H9 (cell line): ENCODE measurements at regions not wholly inside any gene's neighbourhood (a gene's known extent, or its start where the extent isn't known, plus 50 kb on each side); places are given as distances from the start of the nearest gene placed in this dataset.

Experiments
- DNase-seq: peaks from one replicate; pipeline ENCODE4 v3.0.0-alpha.2; 2017
- H2AFZ ChIP-seq: one replicate; pipeline ENCODE4 v1.6.1; 2013; ENCODE audit warnings: mild to moderate bottlenecking, low read length, control low read depth, moderate library complexity
- H2AK5ac ChIP-seq: 2 replicates; pipeline ENCODE4 v1.6.1; 2013; ENCODE audit warnings: low read length, control low read depth, mixed read lengths; ENCODE audit not compliant: insufficient read length
- H2BK120ac ChIP-seq: one replicate; pipeline ENCODE4 v1.6.1; 2013; ENCODE audit warnings: low read depth, mild to moderate bottlenecking, low read length, control low read depth, inconsistent platforms; ENCODE audit not compliant: poor library complexity, severe bottlenecking
- H2BK12ac ChIP-seq: 2 replicates; pipeline ENCODE4 v1.6.1; 2013; ENCODE audit warnings: low read length, control low read depth, mixed read lengths, low read depth; ENCODE audit not compliant: insufficient read length
- H2BK15ac ChIP-seq: 2 replicates; pipeline ENCODE4 v1.6.1; 2013; ENCODE audit warnings: low read depth, low read length, control low read depth
- H2BK20ac ChIP-seq: one replicate; pipeline ENCODE4 v1.6.1; 2013; ENCODE audit warnings: low read depth, mild to moderate bottlenecking, low read length, control low read depth, inconsistent platforms; ENCODE audit not compliant: poor library complexity, severe bottlenecking
- H2BK5ac ChIP-seq: 2 replicates; pipeline ENCODE4 v1.6.1; 2013; ENCODE audit warnings: low read length, control low read depth, mixed read lengths; ENCODE audit not compliant: insufficient read length
- H3K14ac ChIP-seq: 2 replicates; pipeline ENCODE4 v1.6.1; 2013; ENCODE audit warnings: low read length, control low read depth; ENCODE audit not compliant: insufficient read depth
- H3K18ac ChIP-seq: 2 replicates; pipeline ENCODE4 v1.6.1; 2013; ENCODE audit warnings: low read depth, mild to moderate bottlenecking, mixed read lengths, low read length, control low read depth; ENCODE audit not compliant: insufficient read length
- H3K23ac ChIP-seq: 2 replicates; pipeline ENCODE4 v1.6.1; 2013; ENCODE audit warnings: low read length, control low read depth, mixed read lengths, low read depth; ENCODE audit not compliant: insufficient read length
- H3K23me2 ChIP-seq: 2 replicates; pipeline ENCODE4 v1.6.1; 2013; ENCODE audit warnings: low read depth, mild to moderate bottlenecking, mixed read lengths, low read length, control low read depth; ENCODE audit not compliant: insufficient read length, poor library complexity, severe bottlenecking
- H3K27ac ChIP-seq: 2 replicates; pipeline ENCODE4 v1.5.1; 2013; ENCODE audit warnings: low read length, control low read depth, mixed read lengths, low read depth; ENCODE audit not compliant: insufficient read length
- H3K27me3 ChIP-seq: 2 replicates; pipeline ENCODE4 v1.6.1; 2013; ENCODE audit warnings: low read length, control low read depth, inconsistent platforms; ENCODE audit not compliant: insufficient read depth
- H3K4ac ChIP-seq: 2 replicates; pipeline ENCODE4 v1.6.1; 2013; ENCODE audit warnings: low read depth, mild to moderate bottlenecking, control low read depth, inconsistent platforms, low read length, moderate library complexity
- H3K4me1 ChIP-seq: 2 replicates; pipeline ENCODE4 v1.6.1; 2013; ENCODE audit warnings: low read length, control low read depth, inconsistent platforms; ENCODE audit not compliant: insufficient read depth
- H3K4me2 ChIP-seq: 2 replicates; pipeline ENCODE4 v1.6.1; 2013; ENCODE audit warnings: low read length, control low read depth, mixed read lengths; ENCODE audit not compliant: insufficient read length, insufficient read depth
- H3K56ac ChIP-seq: 2 replicates; pipeline ENCODE4 v1.6.1; 2013; ENCODE audit warnings: low read depth, mild to moderate bottlenecking, mixed read lengths, low read length, control low read depth; ENCODE audit not compliant: insufficient read length
- H3K79me1 ChIP-seq: 2 replicates; pipeline ENCODE4 v1.6.1; 2013; ENCODE audit warnings: low read depth, mild to moderate bottlenecking, moderate library complexity, low read length, control low read depth, inconsistent platforms; ENCODE audit not compliant: insufficient read depth, poor library complexity, severe bottlenecking
- H3K79me2 ChIP-seq: 2 replicates; pipeline ENCODE4 v1.6.1; 2013; ENCODE audit warnings: low read length, control low read depth, inconsistent platforms; ENCODE audit not compliant: insufficient read depth
- H3K9ac ChIP-seq: 2 replicates; pipeline ENCODE4 v1.6.1; 2013; ENCODE audit warnings: low read length, control low read depth, mixed read lengths; ENCODE audit not compliant: insufficient read length; ENCODE audit errors: extremely low read depth
- H3K9me3 ChIP-seq: one replicate; pipeline ENCODE4 v1.6.1; 2013; ENCODE audit warnings: low read depth, low read length, inconsistent platforms; ENCODE audit not compliant: control insufficient read depth
- H3T11ph ChIP-seq: one replicate; pipeline ENCODE4 v1.6.1; 2013; ENCODE audit warnings: mild to moderate bottlenecking, low read length, control low read depth, inconsistent platforms
- H4K20me1 ChIP-seq: one replicate; pipeline ENCODE4 v1.6.1; 2013; ENCODE audit not compliant: control insufficient read depth, insufficient read length, insufficient read depth
- H4K5ac ChIP-seq: 2 replicates; pipeline ENCODE4 v1.6.1; 2013; ENCODE audit warnings: low read depth, mild to moderate bottlenecking, mixed read lengths, low read length, control low read depth; ENCODE audit not compliant: insufficient read length
- H4K8ac ChIP-seq: replicated peaks from 2 replicates; pipeline ENCODE4 v1.6.1; 2013; ENCODE audit warnings: low read length, control low read depth, mixed read lengths, low read depth; ENCODE audit not compliant: insufficient read length
- H4K91ac ChIP-seq: 2 replicates; pipeline ENCODE4 v1.6.1; 2013; ENCODE audit warnings: low read depth, mild to moderate bottlenecking, moderate library complexity, mixed read lengths, low read length, control low read depth; ENCODE audit not compliant: insufficient read length
- H3K27ac Mint-ChIP-seq, 3 experiments: 2 replicates in 2 of 3; 3 replicates in 1 of 3; pipeline ENCODE4 v1.8.0; 2020 to 2021; ENCODE audit warnings: mixed read lengths in 3 of 3, mild to moderate bottlenecking in 1 of 3, moderate library complexity in 1 of 3
- H3K27me3 Mint-ChIP-seq: 2 replicates; pipeline ENCODE4 v1.8.0; 2021; ENCODE audit warnings: low read depth, mild to moderate bottlenecking, moderate library complexity, mixed read lengths
- H3K36me3 Mint-ChIP-seq, 3 experiments: 2 replicates in 2 of 3; 3 replicates in 1 of 3; pipeline ENCODE4 v1.8.0; 2020 to 2021; ENCODE audit warnings: low read depth in 3 of 3, mixed read lengths in 3 of 3; ENCODE audit not compliant: insufficient read depth in 1 of 3
- H3K4me1 Mint-ChIP-seq, 2 experiments: 2 replicates each; pipeline ENCODE4 v1.8.0; 2020; ENCODE audit warnings: mixed read lengths in 2 of 2
- H3K4me3 Mint-ChIP-seq, 2 experiments: 2 replicates in 1 of 2; 3 replicates in 1 of 2; pipeline ENCODE4 v1.8.0; 2020 to 2021; ENCODE audit warnings: mild to moderate bottlenecking in 2 of 2, mixed read lengths in 2 of 2, moderate library complexity in 1 of 2
- H3K9me3 Mint-ChIP-seq, 2 experiments: 2 replicates in 1 of 2; 3 replicates in 1 of 2; pipeline ENCODE4 v1.8.0; 2020; ENCODE audit warnings: mild to moderate bottlenecking in 2 of 2, mixed read lengths in 2 of 2, moderate library complexity in 1 of 2
- CTCF ChIP-seq: fragments of 200-600 bp; sonication (generic); conservative IDR thresholded peaks from 3 replicates; pipeline ENCODE4 v1.8.0; 2021; ENCODE audit warnings: antibody characterized with exemption, mild to moderate bottlenecking
- WGBS: extraction: QIAGEN DNeasy Blood & Tissue Kit; methylation state at CpG from one replicate; pipeline ENCODE4 v1.1.7; 2013; ENCODE audit warnings: missing lambda C conversion rate, low lambda C conversion rate, mixed read lengths; ENCODE audit not compliant: insufficient read length; ENCODE audit errors: extremely low coverage; 5-methylcytosine and 5-hydroxymethylcytosine counted together

GRCh38 chr16:6888531-6888930 is 444.1 kb upstream of the RBFOX1 start:
- WGBS: no CpG with 5 or more reads among the region's 2 CpGs
- Histone ChIP-seq H3K14ac (no peak overlapping the region), H2BK120ac (no peak overlapping the region), H2AK5ac (no peak overlapping the region), H2BK5ac (no peak overlapping the region), H3K4me1 (no peaks in the 10 kb centered on the region), H4K91ac (no peak overlapping the region), H3K4ac (no peak overlapping the region), H2BK20ac (no peak overlapping the region), H3K18ac (no peak overlapping the region), H3K27ac (no peak overlapping the region), H3K23me2 (no peaks in the 10 kb centered on the region), H3K9me3 (no peaks in the 10 kb centered on the region), H3K23ac (no peak overlapping the region), H3K9ac (no peak overlapping the region), H3T11ph (no peak overlapping the region), H3K27me3 (no peaks in the 10 kb centered on the region; the same call in 1 of the 2 replicates), H3K79me1 (no peaks in the 10 kb centered on the region), H3K4me2 (no peak overlapping the region), H3K79me2 (no peaks in the 10 kb centered on the region), H4K8ac (no peak overlapping the region), H4K20me1 (no peaks in the 10 kb centered on the region), H2AFZ (no peak overlapping the region), H4K5ac (no peak overlapping the region), H3K56ac (no peak overlapping the region), H2BK12ac (no peak overlapping the region), H2BK15ac (no peak overlapping the region)
- H3K4me1 Mint-ChIP-seq: peaks cover 9 to 25% of the 10 kb centered on the region in 2 experiments; a peak in 2 of 4 replicates
- H3K9me3 Mint-ChIP-seq: peaks cover 0 to 3% of the 10 kb centered on the region in 2 experiments; a peak in 1 of 5 replicates
- no peak for TF ChIP-seq CTCF
- H3K36me3 Mint-ChIP-seq: no peaks in the 10 kb centered on the region
- no peak overlapping the region for H3K27ac Mint-ChIP-seq
- no peak overlapping the region for H3K4me3 Mint-ChIP-seq
- DNase-seq: no peak
- H3K27me3 Mint-ChIP-seq: peaks cover 51% of the 10 kb centered on the region
